Erythroblast (primary cell): ENCODE measurements at regions not wholly inside any gene's neighbourhood (a gene's known extent, or its start where the extent isn't known, plus 50 kb on each side); places are given as distances from the start of the nearest gene placed in this dataset.

Experiments
- GATA1 ChIP-seq: IDR thresholded peaks from 2 replicates; pipeline ENCODE4 v1.6.1; 2011; ENCODE audit warnings: low read depth, mild to moderate bottlenecking, control low read depth, low read length, moderate library complexity
- POLR2A ChIP-seq: IDR thresholded peaks from 2 replicates; pipeline ENCODE4 v1.6.1; 2011; ENCODE audit warnings: mild to moderate bottlenecking, low read length

- TF ChIP-seq POLR2A (no peak), GATA1 (no peak)
These were observed 63.2 kb downstream of the RRM2 start for GRCh38 chr2:10185755-10186154.
